ENCODE measurements at regions not wholly inside any gene's neighbourhood (a gene's known extent, or its start where the extent isn't known, plus 50 kb on each side); places are given as distances from the start of the nearest gene placed in this dataset.

- no peak for DNase-seq
Observed at GRCh38 chr15:54707805-54708752, 488.7 kb downstream of the RSL24D1 start.

DNA sequence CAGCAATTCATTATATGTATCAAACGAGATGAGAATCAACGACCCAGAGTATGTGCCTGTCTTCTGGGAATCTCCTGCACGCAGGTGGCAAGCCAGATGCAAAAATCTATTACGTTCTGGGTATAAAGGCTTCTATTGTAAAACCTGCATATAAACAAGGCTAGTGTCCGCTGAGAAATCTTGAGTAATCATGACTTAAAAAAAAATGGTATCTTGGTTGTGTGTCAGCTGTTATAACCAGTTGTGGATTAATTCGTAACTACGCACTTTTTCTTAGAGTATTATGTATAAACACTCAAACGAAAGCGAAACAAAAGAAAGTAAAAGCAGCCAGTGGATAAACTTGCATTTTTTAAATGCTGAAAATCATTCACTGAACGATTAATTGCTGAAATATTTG, 509.1 kb downstream of the RSL24D1 start:
- DNase-seq, result no peak
